Fibroblast of the aortic adventitia (primary cell): ENCODE measurements at regions not wholly inside any gene's neighbourhood (a gene's known extent, or its start where the extent isn't known, plus 50 kb on each side); places are given as distances from the start of the nearest gene placed in this dataset.

ENCODE experiments used
- DNase-seq: peaks from one replicate; pipeline ENCODE4 v3.0.0-alpha.2; 2010; ENCODE audit warnings: low read depth
- H3K4me3 ChIP-seq: 2 replicates; pipeline ENCODE4 v1.5.1; 2011; ENCODE audit warnings: low read depth, mild to moderate bottlenecking, control low read depth, low read length, moderate library complexity
- CTCF ChIP-seq: IDR thresholded peaks from 2 replicates; pipeline ENCODE4 v1.5.1; 2011; ENCODE audit warnings: mild to moderate bottlenecking, low read length, control low read depth, inconsistent platforms; ENCODE audit not compliant: insufficient read depth

GRCh38 chr2:47250586-47251403 is 74.5 kb upstream of the CALM2 start:
- H3K4me3 ChIP-seq: no peak overlapping the region

GRCh38 chr2:47249931-47250330 is 73.6 kb upstream of the CALM2 start:
- H3K4me3 ChIP-seq: no peak overlapping the region
- no peak for TF ChIP-seq CTCF
- DNase-seq: no peak

More at GRCh38 chr2:47250586-47251403, 74.5 kb upstream of the CALM2 start:
- no peak for DNase-seq
- no peak for TF ChIP-seq CTCF

- H3K4me3 ChIP-seq: no peak overlapping the region
- DNase-seq: no peak
- no peak for TF ChIP-seq CTCF
Observed at GRCh38 chr2:47249157-47249900, 73.0 kb upstream of the CALM2 start.

GRCh38 chr2:47243596-47244323 is 67.4 kb upstream of the CALM2 start:
- DNase-seq: peak; percentile 51
- no peak for TF ChIP-seq CTCF
- H3K4me3 ChIP-seq: no peak overlapping the region

GRCh38 chr2:47241715-47242114 is 65.4 kb upstream of the CALM2 start:
- H3K4me3 ChIP-seq: no peak overlapping the region
- no peak for TF ChIP-seq CTCF
- DNase-seq: no peak

GRCh38 chr2:47239119-47239969 is 63.0 kb upstream of the CALM2 start:
- peak; percentile 17 for DNase-seq
- no peak overlapping the region for H3K4me3 ChIP-seq
- no peak for TF ChIP-seq CTCF
